ENCODE measurements at regions not wholly inside any gene's neighbourhood (a gene's known extent, or its start where the extent isn't known, plus 50 kb on each side); places are given as distances from the start of the nearest gene placed in this dataset.
A peak's percentile ranks its signal among the peaks of the same experiment; 100 is the strongest.

GRCh38 chr15:95021816-95022215 lies 790.5 kb downstream of the MCTP2 start:
- H3F3A ChIP-seq (ENCODE audit: insufficient read depth, low read length), result no peaks in the 10 kb centered on the region

GRCh38 chr15:95024351-95024750 lies 793.0 kb downstream of the MCTP2 start:
- no peaks in the 10 kb centered on the region for H3F3A ChIP-seq (ENCODE audit: insufficient read depth, low read length)
- no peaks in the 10 kb centered on the region for H3K9me2 ChIP-seq (replicated peaks; ENCODE audit: insufficient read depth, low read length)
- no peaks in the 10 kb centered on the region for H3K36me3 ChIP-seq (replicated peaks; ENCODE audit: insufficient read depth, low read length)
- no peaks in the 10 kb centered on the region for H3K27me3 ChIP-seq (replicated peaks; ENCODE audit: insufficient read depth, low read length)
- no peak overlapping the region for H3K4me2 ChIP-seq (ENCODE audit: low read depth, low read length)
- H4K20me1 ChIP-seq (ENCODE audit: insufficient read depth, low read length), result no peaks in the 10 kb centered on the region
- H3K9ac ChIP-seq (ENCODE audit: low read length), result no peak overlapping the region
- no peaks in the 10 kb centered on the region for H3K79me2 ChIP-seq (ENCODE audit: low read length)
- DNase-seq, result peak; percentile 46
- H2AFZ ChIP-seq (ENCODE audit: low read length), result no peak overlapping the region
- no peak overlapping the region for H3K27ac ChIP-seq (ENCODE audit: low read length)
- no peaks in the 10 kb centered on the region for H3K9me3 ChIP-seq (replicated peaks; ENCODE audit: insufficient read depth, low read length)
- TF ChIP-seq CTCF (IDR thresholded peaks at IDR 0.05; ENCODE audit: low read length) (peak; percentile 49), EZH2phosphoT487 (IDR thresholded peaks at IDR 0.05; ENCODE audit: low read length) (no peak)
- H3K4me1 ChIP-seq (ENCODE audit: low read length), result peaks cover under 1% of the 10 kb centered on the region; the same call in 1 of the 2 replicates
- no peak overlapping the region for H3K4me3 ChIP-seq (ENCODE audit: low read length)

More at GRCh38 chr15:95021816-95022215, 790.5 kb downstream of the MCTP2 start:
- H3K4me1 ChIP-seq (ENCODE audit: low read length), result peaks cover 12% of the 10 kb centered on the region; the same call in 1 of the 2 replicates
- no peaks in the 10 kb centered on the region for H3K9me3 ChIP-seq (replicated peaks; ENCODE audit: insufficient read depth, low read length)
- no peak overlapping the region for H3K4me3 ChIP-seq (ENCODE audit: low read length)
- H3K4me2 ChIP-seq (ENCODE audit: low read depth, low read length), result no peak overlapping the region
- H3K27me3 ChIP-seq (replicated peaks; ENCODE audit: insufficient read depth, low read length), result no peaks in the 10 kb centered on the region
- no peaks in the 10 kb centered on the region for H3K36me3 ChIP-seq (replicated peaks; ENCODE audit: insufficient read depth, low read length)
- no peak overlapping the region for H3K9ac ChIP-seq (ENCODE audit: low read length)
- no peaks in the 10 kb centered on the region for H4K20me1 ChIP-seq (ENCODE audit: insufficient read depth, low read length)
- no peaks in the 10 kb centered on the region for H3K9me2 ChIP-seq (replicated peaks; ENCODE audit: insufficient read depth, low read length)
- no peak overlapping the region for H3K27ac ChIP-seq (ENCODE audit: low read length)
- no peak for TF ChIP-seq CTCF (IDR thresholded peaks at IDR 0.05; ENCODE audit: low read length)
- no peak for TF ChIP-seq EZH2 (optimal IDR thresholded peaks at IDR 0.05; ENCODE audit: low read depth, low read length)
- no peak for TF ChIP-seq EZH2phosphoT487 (IDR thresholded peaks at IDR 0.05; ENCODE audit: low read length)
- no peak for DNase-seq
- H2AFZ ChIP-seq (ENCODE audit: low read length), result no peak overlapping the region
- H3K79me2 ChIP-seq (ENCODE audit: low read length), result no peaks in the 10 kb centered on the region

DNA sequence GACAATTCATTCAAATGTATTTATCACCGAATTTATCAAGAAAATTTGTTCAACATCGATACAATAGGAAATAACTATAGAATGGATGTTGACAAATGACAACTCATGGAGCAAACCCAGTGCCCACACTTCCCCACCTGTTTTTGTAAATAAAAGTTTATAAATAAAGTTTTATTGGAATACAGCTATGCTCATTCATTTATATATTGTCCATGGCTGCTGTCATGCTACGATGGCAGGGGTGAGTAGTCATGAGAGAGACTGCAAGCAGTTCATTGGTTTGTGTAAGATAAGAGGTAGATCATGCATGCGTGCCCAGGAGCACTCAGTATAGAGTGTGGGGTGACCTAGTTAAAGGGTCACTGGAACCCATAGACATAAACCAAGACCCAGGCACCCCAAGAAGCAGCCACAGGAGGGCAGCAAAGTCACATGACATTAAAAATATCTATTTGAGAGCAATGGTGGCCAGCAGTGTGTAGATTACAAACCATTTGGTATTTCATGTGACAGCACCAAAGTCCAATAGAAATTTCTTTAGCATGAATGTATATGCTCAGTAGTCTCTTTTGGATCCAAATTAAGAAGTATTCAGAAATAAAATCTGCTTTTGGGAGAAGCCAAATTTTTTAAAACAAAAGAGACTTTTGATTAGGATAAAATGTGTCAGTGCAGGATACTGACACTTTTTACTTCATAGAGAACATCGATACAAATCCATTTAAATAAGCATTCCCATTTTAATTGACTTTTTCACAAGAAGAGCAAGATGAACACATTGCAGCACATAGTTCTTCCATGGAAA lies 794.8 kb downstream of the MCTP2 start:
- Histone ChIP-seq H3K9me3 (replicated peaks; ENCODE audit: insufficient read depth, low read length) (no peaks in the 10 kb centered on the region), H3K27me3 (replicated peaks; ENCODE audit: insufficient read depth, low read length) (no peaks in the 10 kb centered on the region), H3K4me1 (ENCODE audit: low read length) (no peaks in the 10 kb centered on the region), H3K4me3 (ENCODE audit: low read length) (no peak overlapping the region), H4K20me1 (ENCODE audit: insufficient read depth, low read length) (no peaks in the 10 kb centered on the region), H3K9me2 (replicated peaks; ENCODE audit: insufficient read depth, low read length) (no peaks in the 10 kb centered on the region), H3K79me2 (ENCODE audit: low read length) (no peaks in the 10 kb centered on the region), H3F3A (ENCODE audit: insufficient read depth, low read length) (no peaks in the 10 kb centered on the region), H3K9ac (ENCODE audit: low read length) (no peak overlapping the region), H3K4me2 (ENCODE audit: low read depth, low read length) (no peak overlapping the region), H3K27ac (ENCODE audit: low read length) (no peak overlapping the region), H3K36me3 (replicated peaks; ENCODE audit: insufficient read depth, low read length) (no peaks in the 10 kb centered on the region), H2AFZ (ENCODE audit: low read length) (no peak overlapping the region)
- TF ChIP-seq EZH2 (optimal IDR thresholded peaks at IDR 0.05; ENCODE audit: low read depth, low read length) (no peak), EZH2phosphoT487 (IDR thresholded peaks at IDR 0.05; ENCODE audit: low read length) (no peak), CTCF (IDR thresholded peaks at IDR 0.05; ENCODE audit: low read length) (peak; percentile 65)
- DNase-seq, result peak; percentile 67

All from MM.1S (cell line).